H1 (cell line): ENCODE measurements at regions not wholly inside any gene's neighbourhood (a gene's known extent, or its start where the extent isn't known, plus 50 kb on each side); places are given as distances from the start of the nearest gene placed in this dataset.

Source experiments
- CHD7 ChIP-seq: fragments of 300-600 bp; sonication (generic); IDR thresholded peaks from 2 replicates; pipeline ENCODE4 v1.7.1; 2012; ENCODE audit warnings: low read length, moderate library complexity, mild to moderate bottlenecking, inconsistent platforms; ENCODE audit not compliant: insufficient replicate concordance
- CREB1 ChIP-seq: IDR thresholded peaks from 2 replicates; pipeline ENCODE4 v1.6.1; 2012; ENCODE audit warnings: inconsistent platforms
- HDAC2 ChIP-seq, 2 experiments: fragments of 300-600 bp in 1 of 2; sonication (generic) in 1 of 2; IDR thresholded peaks; 2 replicates each; pipeline ENCODE4 v1.6.1; 2011 to 2012; ENCODE audit warnings: low read depth in 2 of 2, low read length in 2 of 2, mild to moderate bottlenecking in 2 of 2, moderate library complexity in 2 of 2, borderline replicate concordance in 1 of 2, inconsistent platforms in 1 of 2
- JUN ChIP-seq: IDR thresholded peaks from 2 replicates; pipeline ENCODE4 v1.6.1; 2011; ENCODE audit warnings: low read depth, mild to moderate bottlenecking, improper control_type of control experiment, low read length
- SIRT6 ChIP-seq: IDR thresholded peaks from one replicate; pipeline ENCODE4 v1.7.1; 2012; ENCODE audit warnings: low read length, inconsistent platforms
- TCF12 ChIP-seq: IDR thresholded peaks from 2 replicates; pipeline ENCODE4 v1.6.1; 2011; ENCODE audit warnings: low read depth, mild to moderate bottlenecking, low read length

- TF ChIP-seq HDAC2 (IDR thresholded peaks at IDR 0.05; ENCODE audit: borderline replicate concordance in 1 of 2, low read depth in 2 of 2, low read length in 2 of 2) (no peak), TCF12 (no peak), JUN (no peak), CHD7 (no peak), CREB1 (no peak), SIRT6 (no peak)
- TF ChIP-seq, all 59 proteins: peak for 0
These were observed 75.4 kb upstream of the COCH start (continued) for GRCh38 chr14:30798961-30799360.
